ENCODE measurements at regions not wholly inside any gene's neighbourhood (a gene's known extent, or its start where the extent isn't known, plus 50 kb on each side); places are given as distances from the start of the nearest gene placed in this dataset.
A peak's percentile ranks its signal among the peaks of the same experiment; 100 is the strongest.

GRCh38 chr15:94848054-94848453 lies 616.7 kb downstream of the MCTP2 start:
- H2BK5ac ChIP-seq (ENCODE audit: low read depth, low read length), result no peak overlapping the region
- H3K4me3 ChIP-seq (ENCODE audit: extremely low read depth in 1 of 4, insufficient read depth in 2 of 4, low read depth in 3 of 4, low read length in 4 of 4), result no peak overlapping the region
- H3K9me3 ChIP-seq (ENCODE audit: insufficient read depth in 2 of 2, low read depth in 1 of 2, low read length in 1 of 2), result no peaks in the 10 kb centered on the region
- no peaks in the 10 kb centered on the region; a peak in 1 of 7 replicates for H3K27me3 ChIP-seq (replicated peaks in 1 of 4; ENCODE audit: control insufficient read depth in 3 of 4, extremely low read depth in 1 of 4, insufficient read depth in 3 of 4, low read length in 3 of 4)
- FAIRE-seq, result no peak
- CTCF ChIA-PET (ENCODE audit: partially characterized antibody), result interaction anchor here (0.9 kb wide), 1 partner anchor 117 kb away, joined by 3 read pairs; no protein-coding TSS in a partner anchor
- no peak overlapping the region for H2BK15ac ChIP-seq (ENCODE audit: low read length)
- H3K23me2 ChIP-seq (ENCODE audit: low read depth, low read length), result peaks cover 4% of the 10 kb centered on the region; the same call in 1 of the 2 replicates
- H3K23ac ChIP-seq (ENCODE audit: insufficient read length), result no peak overlapping the region
- no peak overlapping the region for H3K14ac ChIP-seq (ENCODE audit: insufficient read length)
- H3K4me1 ChIP-seq (replicated peaks in 1 of 4; ENCODE audit: control insufficient read depth in 3 of 4, insufficient read depth in 4 of 4, low read length in 3 of 4), result peaks cover 0 to 5% (median 0%) of the 10 kb centered on the region in 4 experiments; a peak in 1 of 7 replicates
- H3K56ac ChIP-seq (replicated peaks; ENCODE audit: insufficient read length, low read depth, low read length), result no peak overlapping the region
- 0 out of 2 replicates have a peak overlapping the region, but pooled peaks have one; percentile 46 for H2BK12ac ChIP-seq (ENCODE audit: low read depth, low read length)
- H2AFZ ChIP-seq (ENCODE audit: low read length), result no peak overlapping the region
- 0 out of 2 replicates have a peak overlapping the region, but pooled peaks have one; percentile 9 for H2BK20ac ChIP-seq (ENCODE audit: low read length)
- no peak for DNase-seq (ENCODE audit: low read depth in 1 of 2, low spot score in 2 of 2)
- no peak overlapping the region for H3K27ac ChIP-seq (ENCODE audit: low read depth, low read length)
- WGBS, 2 experiments (ENCODE audit: extremely low coverage in 1 of 2, insufficient coverage in 1 of 2, insufficient read length in 1 of 2, insufficient replicate concordance in 2 of 2, low coverage in 1 of 2, low lambda C conversion rate in 2 of 2, missing lambda C conversion rate in 1 of 2), result 95% methylated on average over 5 of the region's 5 CpGs; no CpG with 5 or more reads in 1 of the 2 experiments
- H4K8ac ChIP-seq (ENCODE audit: extremely low read depth, insufficient read depth, low read length), result no peak overlapping the region
- H4K20me1 ChIP-seq (replicated peaks in 1 of 2; ENCODE audit: control insufficient read depth in 1 of 2, insufficient read depth in 2 of 2, low read length in 2 of 2), result no peaks in the 10 kb centered on the region
- no peak overlapping the region for H4K5ac ChIP-seq (ENCODE audit: insufficient read length, low read depth, low read length)
- H3K4me2 ChIP-seq (ENCODE audit: insufficient read depth in 1 of 2, low read depth in 2 of 2, low read length in 2 of 2), result no peak overlapping the region
- no peaks in the 10 kb centered on the region for H3K79me2 ChIP-seq (ENCODE audit: control insufficient read depth in 1 of 2, insufficient read depth in 2 of 2, low read length in 2 of 2)
- no peak overlapping the region for H2AK5ac ChIP-seq (ENCODE audit: low read depth, low read length)
- H2BK120ac ChIP-seq (replicated peaks; ENCODE audit: low read depth, low read length), result no peak overlapping the region
- no peak overlapping the region for H3K4ac ChIP-seq (replicated peaks; ENCODE audit: insufficient read length, low read depth, low read length)
- no peaks in the 10 kb centered on the region for H3K36me3 ChIP-seq (ENCODE audit: control insufficient read depth in 2 of 4, insufficient read depth in 4 of 4, low read length in 3 of 4)
- POLR2A ChIA-PET (ENCODE audit: partially characterized antibody), result no interaction called here
- H4K91ac ChIP-seq (replicated peaks; ENCODE audit: insufficient read length, low read length), result no peak overlapping the region
- H3K79me1 ChIP-seq (ENCODE audit: low read depth, low read length), result no peaks in the 10 kb centered on the region
- H3K18ac ChIP-seq (ENCODE audit: extremely low read depth, low read length), result no peak overlapping the region; the same call in 1 of the 2 replicates
- H3K9ac ChIP-seq (replicated peaks in 1 of 4; ENCODE audit: extremely low read depth in 1 of 4, low read depth in 3 of 4, low read length in 3 of 4), result no peak overlapping the region
- no peak for TF ChIP-seq BACH1 (IDR thresholded peaks at IDR 0.05; ENCODE audit: low read length)
- TF ChIP-seq KDM5A (IDR thresholded peaks at IDR 0.05; ENCODE audit: low read length), result no peak
- TF ChIP-seq POLR2A (IDR thresholded peaks at IDR 0.05; ENCODE audit: control extremely low read depth in 1 of 2, low read depth in 2 of 2, low read length in 2 of 2), result no peak
- no peak for TF ChIP-seq EZH2 (IDR thresholded peaks at IDR 0.05; ENCODE audit: low read depth, low read length, severe bottlenecking)
- TF ChIP-seq SP1 (IDR thresholded peaks at IDR 0.05; ENCODE audit: low read depth, low read length), result no peak
- TF ChIP-seq TBP (IDR thresholded peaks at IDR 0.05; ENCODE audit: low read depth, low read length), result no peak
- TF ChIP-seq MAX (IDR thresholded peaks at IDR 0.05), result no peak
- TF ChIP-seq SP2 (IDR thresholded peaks at IDR 0.05; ENCODE audit: low read length), result no peak
- no peak for TF ChIP-seq MAFK (IDR thresholded peaks at IDR 0.05; ENCODE audit: low read depth, low read length)
- TF ChIP-seq EGR1 (IDR thresholded peaks at IDR 0.05; ENCODE audit: borderline replicate concordance, low read depth, low read length), result no peak
- TF ChIP-seq CTCF (IDR thresholded peaks at IDR 0.05; ENCODE audit: control extremely low read depth in 1 of 3, insufficient read depth in 1 of 3, low read depth in 1 of 3, low read length in 3 of 3), result no peak
- no peak for TF ChIP-seq E2F6 (IDR thresholded peaks at IDR 0.05)

All from H1 (cell line).